ENCODE measurements at regions not wholly inside any gene's neighbourhood (a gene's known extent, or its start where the extent isn't known, plus 50 kb on each side); places are given as distances from the start of the nearest gene placed in this dataset.

DNA sequence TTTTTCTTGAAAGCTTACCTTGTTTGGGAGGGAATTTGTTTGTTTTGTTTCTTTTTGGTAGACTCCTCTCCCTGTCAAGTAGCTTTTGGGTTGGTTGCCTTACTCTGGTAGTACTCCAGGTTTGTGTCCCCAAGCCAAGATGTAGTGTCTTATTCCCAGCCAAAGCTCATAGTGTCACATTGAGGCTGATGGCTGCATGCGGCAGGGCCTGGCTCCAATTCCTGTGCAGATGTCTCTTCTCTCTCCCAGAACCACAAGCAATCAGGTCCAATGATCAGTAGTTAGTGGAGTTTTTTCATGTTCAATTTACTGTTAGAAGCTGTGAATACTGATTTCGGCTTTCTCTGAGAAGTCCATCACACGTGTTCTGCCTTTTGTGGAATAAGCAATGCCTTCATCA, 221.1 kb upstream of the THBS1 start:
- no peak for DNase-seq (ENCODE audit: extremely low read depth, low read depth, low spot score)

DNA sequence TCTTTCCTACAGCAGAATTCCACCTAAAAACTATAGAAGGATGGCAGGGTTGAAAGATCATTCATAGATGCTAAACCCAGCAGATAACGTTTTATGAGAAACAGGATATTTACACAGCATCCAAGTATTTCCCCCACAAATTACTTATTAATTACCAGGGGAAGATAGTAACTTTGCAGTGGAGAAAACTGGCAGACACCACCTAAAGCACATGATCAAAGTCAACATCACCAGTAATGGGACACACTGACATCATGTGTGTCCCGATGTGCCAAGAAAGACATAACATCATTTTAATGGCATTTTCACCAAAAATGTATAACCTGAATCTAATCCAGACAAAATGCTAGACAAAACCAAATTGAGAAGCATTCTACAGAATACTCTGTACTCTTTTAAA, 220.4 kb upstream of the THBS1 start:
- DNase-seq (ENCODE audit: extremely low read depth, low read depth, low spot score): no peak

DNA sequence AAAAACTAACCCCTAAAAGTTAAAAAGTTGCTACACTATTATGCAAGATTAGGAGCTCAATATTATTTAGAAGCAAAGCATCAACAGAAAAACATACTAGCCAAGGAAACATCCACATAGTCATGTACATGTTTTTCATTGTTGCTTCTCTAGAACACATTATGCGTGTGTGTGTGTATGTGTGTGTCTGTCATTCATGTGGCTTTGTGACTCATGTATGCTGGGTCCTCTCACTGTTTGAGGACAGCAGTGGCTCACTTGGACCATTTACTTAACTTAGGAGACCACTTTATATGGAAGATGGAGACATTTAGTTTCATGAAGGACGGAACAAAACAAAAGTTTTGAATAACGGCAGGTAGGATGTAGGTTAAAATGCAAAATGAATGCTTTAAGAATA, 219.4 kb upstream of the THBS1 start:
- DNase-seq (ENCODE audit: extremely low read depth, low read depth, low spot score): no peak

- DNase-seq (ENCODE audit: extremely low read depth, low read depth, low spot score): peak; percentile 97
Observed at GRCh38 chr15:39362821-39363561, 217.9 kb upstream of the THBS1 start.

GRCh38 chr15:39363761-39364586, 216.9 kb upstream of the THBS1 start:
- DNase-seq (ENCODE audit: extremely low read depth, low read depth, low spot score): no peak

GRCh38 chr15:39364721-39365120, 216.2 kb upstream of the THBS1 start:
- no peak for DNase-seq (ENCODE audit: extremely low read depth, low read depth, low spot score)

DNA sequence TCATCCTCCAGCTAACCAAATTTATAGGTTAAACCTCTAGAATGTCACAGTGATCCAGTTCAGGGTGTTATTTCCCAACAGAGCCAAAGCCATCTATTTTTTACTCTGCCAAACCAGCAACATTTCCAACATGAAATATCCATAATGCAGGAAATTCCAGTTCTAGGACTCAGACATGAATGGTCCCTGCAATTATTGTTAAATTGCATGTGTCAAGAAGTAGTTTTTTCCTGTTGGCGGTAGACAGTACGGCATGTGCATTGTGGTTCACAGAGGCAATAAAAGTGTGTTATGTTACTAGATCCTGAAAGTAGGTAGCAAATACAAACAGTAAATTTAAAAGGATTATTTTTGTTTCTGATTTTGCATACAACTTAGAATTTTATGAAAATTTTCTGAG, 215.7 kb upstream of the THBS1 start:
- no peak for DNase-seq (ENCODE audit: extremely low read depth, low read depth, low spot score)

DNA sequence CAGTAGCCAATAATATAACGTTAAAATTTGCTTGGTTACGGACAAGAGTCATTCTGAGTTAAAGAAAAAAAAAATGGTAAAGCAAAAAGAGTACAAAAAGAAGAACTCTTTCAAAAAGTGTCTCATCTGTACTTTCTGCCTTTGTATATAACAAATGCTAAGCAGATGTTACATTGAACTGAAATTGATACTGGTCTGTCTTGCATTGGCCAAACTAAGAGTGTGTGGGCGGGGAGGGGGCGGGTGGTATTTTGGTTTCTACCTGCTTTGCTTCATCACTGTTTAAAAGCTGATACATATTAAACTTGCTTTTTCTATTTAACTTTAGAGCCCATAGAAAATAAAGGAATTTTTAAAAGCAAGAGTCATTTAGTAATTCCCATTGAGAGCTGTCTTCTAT, 215.0 kb upstream of the THBS1 start:
- DNase-seq (ENCODE audit: extremely low read depth, low read depth, low spot score): no peak

GRCh38 chr15:39367596-39367995, 213.3 kb upstream of the THBS1 start:
- DNase-seq (ENCODE audit: extremely low read depth, low read depth, low spot score): no peak

GRCh38 chr15:39369768-39370167, 211.1 kb upstream of the THBS1 start:
- DNase-seq (ENCODE audit: extremely low read depth, low read depth, low spot score): no peak

DNA sequence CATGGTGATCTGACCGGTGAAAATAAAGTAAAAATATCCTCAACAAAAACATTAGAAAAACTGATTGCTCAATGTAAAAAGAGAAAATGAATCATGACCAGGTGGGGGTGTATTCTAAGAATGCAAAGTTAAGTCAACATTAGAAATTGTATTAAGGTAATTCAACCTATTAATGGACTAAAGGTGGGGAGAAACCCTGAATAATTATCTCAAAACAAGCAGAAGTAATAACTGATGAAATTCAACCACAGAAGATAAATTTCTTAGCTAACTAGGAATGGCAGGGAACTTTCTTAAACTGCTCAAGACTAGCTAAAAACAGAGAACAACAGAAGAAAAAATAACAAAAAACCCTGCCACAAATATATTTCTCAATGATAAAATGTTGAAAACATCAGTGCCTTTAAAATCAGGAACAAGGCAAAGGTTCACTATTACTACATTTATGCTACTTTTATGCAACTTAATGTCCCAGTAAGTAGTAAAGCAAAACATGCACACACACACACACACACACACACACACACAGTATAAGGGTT, 204.4 kb upstream of the THBS1 start:
- DNase-seq (ENCODE audit: extremely low read depth, low read depth, low spot score): no peak

- DNase-seq (ENCODE audit: extremely low read depth, low read depth, low spot score): no peak
Observed at GRCh38 chr15:39381517-39381916, 199.4 kb upstream of the THBS1 start.

GRCh38 chr15:39388118-39388517, 192.8 kb upstream of the THBS1 start:
- no peak for DNase-seq (ENCODE audit: extremely low read depth, low read depth, low spot score)

- no peak for DNase-seq (ENCODE audit: extremely low read depth, low read depth, low spot score)
Observed at GRCh38 chr15:39391230-39391629, 189.6 kb upstream of the THBS1 start.

GRCh38 chr15:39392469-39393047, 188.3 kb upstream of the THBS1 start:
- DNase-seq (ENCODE audit: extremely low read depth, low read depth, low spot score): no peak

GRCh38 chr15:39393575-39394335, 187.1 kb upstream of the THBS1 start:
- DNase-seq (ENCODE audit: extremely low read depth, low read depth, low spot score): no peak

- DNase-seq (ENCODE audit: extremely low read depth, low read depth, low spot score): no peak
Observed at GRCh38 chr15:39394496-39394895, 186.4 kb upstream of the THBS1 start.

DNA sequence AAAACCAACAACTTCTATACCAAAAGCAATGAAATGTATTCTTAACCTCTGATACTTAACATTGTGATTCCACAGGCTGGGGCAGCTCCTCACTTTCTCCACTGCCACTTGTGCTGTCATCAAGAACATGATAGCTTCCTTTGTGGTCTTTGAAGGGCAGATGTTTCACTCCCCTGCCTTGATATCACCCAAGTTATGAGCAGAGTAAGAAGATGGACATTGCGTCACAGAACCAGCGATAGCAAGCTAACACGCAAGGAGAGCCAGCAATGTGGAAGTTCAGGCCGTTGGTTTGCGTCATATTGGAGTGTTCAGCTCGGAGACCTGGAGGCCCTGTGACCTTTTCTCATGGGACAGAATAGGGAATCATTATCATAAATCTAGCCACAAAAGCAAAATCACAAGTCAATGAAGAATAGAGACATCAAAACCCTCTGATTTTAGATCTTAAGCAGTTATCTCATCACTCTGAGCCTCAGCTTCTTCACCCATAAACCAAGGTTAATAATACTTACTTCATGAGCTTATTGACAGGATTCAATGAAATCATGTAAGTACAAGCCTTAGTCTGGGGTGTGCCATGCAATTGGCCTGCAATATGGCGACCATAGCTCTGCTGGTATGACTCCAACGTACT, 183.8 kb upstream of the THBS1 start:
- DNase-seq (ENCODE audit: extremely low read depth, low read depth, low spot score): no peak

GRCh38 chr15:39397883-39398282, 183.0 kb upstream of the THBS1 start:
- no peak for DNase-seq (ENCODE audit: extremely low read depth, low read depth, low spot score)

DNA sequence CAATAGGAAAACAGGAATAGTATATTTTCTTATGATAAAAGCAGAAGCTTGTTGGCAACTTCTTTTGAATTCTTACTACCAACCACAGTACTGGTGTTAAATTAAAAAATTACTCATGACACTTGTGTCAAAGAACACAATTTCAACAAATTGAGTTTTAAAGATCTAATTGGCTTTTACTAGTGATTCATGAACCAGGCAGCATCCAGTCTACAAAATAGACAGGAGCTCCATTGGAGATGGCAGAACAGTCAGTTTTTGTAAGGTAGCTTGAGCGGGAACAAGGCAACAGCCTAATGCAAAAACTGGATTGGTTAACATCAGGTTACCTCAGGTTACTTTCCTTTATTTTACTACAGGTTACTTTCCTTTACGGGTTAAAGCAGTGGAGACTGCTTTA, 181.3 kb upstream of the THBS1 start:
- DNase-seq (ENCODE audit: extremely low read depth, low read depth, low spot score): no peak
